ENCODE measurements at regions not wholly inside any gene's neighbourhood (a gene's known extent, or its start where the extent isn't known, plus 50 kb on each side); places are given as distances from the start of the nearest gene placed in this dataset.

- H3K36me3 ChIP-seq: no peaks in the 10 kb centered on the region
- intact Hi-C loops (cut with DNase I): no loop called here
- no peaks in the 10 kb centered on the region for H3K4me1 ChIP-seq
- no peak overlapping the region for H3K27ac ChIP-seq
- no peak for DNase-seq
- TF ChIP-seq, protein P1, sequence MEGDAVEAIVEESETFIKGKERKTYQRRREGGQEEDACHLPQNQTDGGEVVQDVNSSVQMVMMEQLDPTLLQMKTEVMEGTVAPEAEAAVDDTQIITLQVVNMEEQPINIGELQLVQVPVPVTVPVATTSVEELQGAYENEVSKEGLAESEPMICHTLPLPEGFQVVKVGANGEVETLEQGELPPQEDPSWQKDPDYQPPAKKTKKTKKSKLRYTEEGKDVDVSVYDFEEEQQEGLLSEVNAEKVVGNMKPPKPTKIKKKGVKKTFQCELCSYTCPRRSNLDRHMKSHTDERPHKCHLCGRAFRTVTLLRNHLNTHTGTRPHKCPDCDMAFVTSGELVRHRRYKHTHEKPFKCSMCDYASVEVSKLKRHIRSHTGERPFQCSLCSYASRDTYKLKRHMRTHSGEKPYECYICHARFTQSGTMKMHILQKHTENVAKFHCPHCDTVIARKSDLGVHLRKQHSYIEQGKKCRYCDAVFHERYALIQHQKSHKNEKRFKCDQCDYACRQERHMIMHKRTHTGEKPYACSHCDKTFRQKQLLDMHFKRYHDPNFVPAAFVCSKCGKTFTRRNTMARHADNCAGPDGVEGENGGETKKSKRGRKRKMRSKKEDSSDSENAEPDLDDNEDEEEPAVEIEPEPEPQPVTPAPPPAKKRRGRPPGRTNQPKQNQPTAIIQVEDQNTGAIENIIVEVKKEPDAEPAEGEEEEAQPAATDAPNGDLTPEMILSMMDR (IDR thresholded peaks at IDR 0.05): no peak
- no peak overlapping the region for H3K4me3 ChIP-seq
- no peaks in the 10 kb centered on the region for H3K9me3 ChIP-seq
- H3K9ac ChIP-seq (ENCODE audit: low read depth in 2 of 2, low read length in 2 of 2): no peak overlapping the region
- no peaks in the 10 kb centered on the region for H3K27me3 ChIP-seq
Measured at GRCh38 chr4:161188578-161188977, 975.2 kb downstream of the FSTL5 start.

- H3K27ac ChIP-seq: no peak overlapping the region
- intact Hi-C loops (cut with DNase I): no loop called here
- H3K9me3 ChIP-seq: no peaks in the 10 kb centered on the region
- H3K36me3 ChIP-seq: no peaks in the 10 kb centered on the region
- no peak overlapping the region for H3K9ac ChIP-seq (ENCODE audit: low read depth in 2 of 2, low read length in 2 of 2)
- DNase-seq: no peak
- no peak overlapping the region for H3K4me3 ChIP-seq
- no peaks in the 10 kb centered on the region for H3K27me3 ChIP-seq
- H3K4me1 ChIP-seq: no peaks in the 10 kb centered on the region
- TF ChIP-seq, protein P1 (IDR thresholded peaks at IDR 0.05): no peak
Measured at GRCh38 chr4:161187569-161187968, 976.2 kb downstream of the FSTL5 start.

DNA sequence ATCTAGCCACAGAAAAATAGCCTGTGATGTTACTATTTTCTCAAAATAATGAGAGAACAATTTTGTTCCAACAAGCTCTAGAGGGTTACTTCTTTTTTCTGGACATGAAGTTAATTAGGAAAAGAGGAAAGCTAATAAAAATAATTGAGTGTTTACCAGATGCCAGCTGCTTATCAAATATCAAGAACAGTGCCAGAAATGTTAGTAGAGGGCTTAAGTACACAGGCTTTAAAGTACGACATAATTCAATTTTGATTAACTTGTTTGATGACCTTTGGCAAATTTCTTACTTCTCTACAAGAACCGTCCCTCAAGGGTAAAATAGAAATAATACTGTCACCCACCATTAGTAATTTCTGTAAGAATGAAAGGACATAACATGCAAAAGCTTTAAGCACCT, 977.0 kb downstream of the FSTL5 start:
- intact Hi-C loops (cut with DNase I): no loop called here
- Histone ChIP-seq H3K4me1 (no peaks in the 10 kb centered on the region), H3K27ac (no peak overlapping the region), H3K36me3 (no peaks in the 10 kb centered on the region), H3K27me3 (no peaks in the 10 kb centered on the region), H3K4me3 (no peak overlapping the region), H3K9ac (ENCODE audit: low read depth in 2 of 2, low read length in 2 of 2) (no peak overlapping the region), H3K9me3 (no peaks in the 10 kb centered on the region)
- TF ChIP-seq, protein P1 (IDR thresholded peaks at IDR 0.05): no peak
- DNase-seq: no peak

- Histone ChIP-seq H3K27me3 (no peaks in the 10 kb centered on the region), H3K36me3 (no peaks in the 10 kb centered on the region), H3K4me1 (no peaks in the 10 kb centered on the region), H3K9me3 (no peaks in the 10 kb centered on the region), H3K9ac (ENCODE audit: low read depth in 2 of 2, low read length in 2 of 2) (no peak overlapping the region), H3K4me3 (no peak overlapping the region), H3K27ac (no peak overlapping the region)
- intact Hi-C loops (cut with DNase I): no loop called here
- TF ChIP-seq, protein P1 (IDR thresholded peaks at IDR 0.05): no peak
- DNase-seq: no peak
Measured at GRCh38 chr4:161186012-161186411, 977.8 kb downstream of the FSTL5 start.

GRCh38 chr4:161183729-161184128, 980.1 kb downstream of the FSTL5 start:
- H3K4me1 ChIP-seq: no peaks in the 10 kb centered on the region
- no peak for DNase-seq
- H3K27ac ChIP-seq: no peak overlapping the region
- intact Hi-C loops (cut with DNase I): no loop called here
- no peaks in the 10 kb centered on the region for H3K36me3 ChIP-seq
- H3K9ac ChIP-seq (ENCODE audit: low read depth in 2 of 2, low read length in 2 of 2): no peak overlapping the region
- no peak overlapping the region for H3K4me3 ChIP-seq
- H3K27me3 ChIP-seq: no peaks in the 10 kb centered on the region
- no peaks in the 10 kb centered on the region for H3K9me3 ChIP-seq
- TF ChIP-seq, protein P1 (IDR thresholded peaks at IDR 0.05): no peak

- DNase-seq: no peak
- Histone ChIP-seq H3K4me1 (no peaks in the 10 kb centered on the region), H3K27ac (no peak overlapping the region), H3K9me3 (no peaks in the 10 kb centered on the region), H3K36me3 (no peaks in the 10 kb centered on the region), H3K4me3 (no peak overlapping the region), H3K27me3 (no peaks in the 10 kb centered on the region), H3K9ac (ENCODE audit: low read depth in 2 of 2, low read length in 2 of 2) (no peak overlapping the region)
- TF ChIP-seq, protein P1 (IDR thresholded peaks at IDR 0.05): no peak
- intact Hi-C loops (cut with DNase I): no loop called here
Measured at GRCh38 chr4:161182913-161183312, 980.9 kb downstream of the FSTL5 start.
